DND-41 (cell line): ENCODE measurements at regions not wholly inside any gene's neighbourhood (a gene's known extent, or its start where the extent isn't known, plus 50 kb on each side); places are given as distances from the start of the nearest gene placed in this dataset.

ENCODE experiments used
- ATAC-seq: fragments of 200-7000 bp; cut with Tn5 transposase; 3 replicates; pipeline ENCODE4 v1.9.1; 2021; ENCODE audit warnings: low read depth; ENCODE audit not compliant: insufficient read depth
- DNase-seq: peaks from one replicate; pipeline ENCODE4 v3.0.0-alpha.2; 2020
- H2AFZ ChIP-seq: 2 replicates; pipeline ENCODE4 v1.6.0; 2012; ENCODE audit warnings: low read depth, low read length
- H3K27ac ChIP-seq: 2 replicates; pipeline ENCODE4 v1.5.1; 2012; ENCODE audit warnings: low read length, inconsistent platforms
- H3K27me3 ChIP-seq: fragments of 200-600 bp; sonication (generic); 2 replicates; pipeline ENCODE4 v1.6.0; 2012; ENCODE audit warnings: low read length, mild to moderate bottlenecking, inconsistent platforms; ENCODE audit not compliant: insufficient read depth, poor library complexity
- H3K36me3 ChIP-seq: 2 replicates; pipeline ENCODE4 v1.5.1; 2012; ENCODE audit warnings: low read length, inconsistent platforms; ENCODE audit not compliant: insufficient read depth
- H3K4me1 ChIP-seq: 2 replicates; pipeline ENCODE4 v1.5.1; 2012; ENCODE audit warnings: mild to moderate bottlenecking, low read length; ENCODE audit not compliant: insufficient read depth
- H3K4me2 ChIP-seq: 2 replicates; pipeline ENCODE4 v1.6.0; 2012; ENCODE audit warnings: mild to moderate bottlenecking, moderate library complexity, low read length, inconsistent platforms; ENCODE audit not compliant: insufficient read depth
- H3K4me3 ChIP-seq, 2 experiments: fragments of 200-600 bp in 1 of 2; shearing (Covaris generic) in 1 of 2; 2 replicates each; pipeline ENCODE4 v1.5.1; 2012 to 2016; ENCODE audit warnings: inconsistent platforms in 2 of 2, low read length in 2 of 2, mild to moderate bottlenecking in 2 of 2, low read depth in 1 of 2, moderate library complexity in 1 of 2
- H3K79me2 ChIP-seq: 2 replicates; pipeline ENCODE4 v1.6.0; 2012; ENCODE audit warnings: low read length, inconsistent platforms; ENCODE audit not compliant: insufficient read depth
- H3K9ac ChIP-seq: 2 replicates; pipeline ENCODE4 v1.6.0; 2012; ENCODE audit warnings: low read depth, mild to moderate bottlenecking, inconsistent platforms, low read length, moderate library complexity
- H3K9me3 ChIP-seq: 2 replicates; pipeline ENCODE4 v1.5.1; 2012; ENCODE audit warnings: low read length, moderate library complexity, mild to moderate bottlenecking, inconsistent platforms; ENCODE audit not compliant: insufficient read depth, severe bottlenecking
- H4K20me1 ChIP-seq: 2 replicates; pipeline ENCODE4 v1.6.0; 2012; ENCODE audit warnings: low read length; ENCODE audit not compliant: insufficient read depth
- CTCF ChIP-seq: IDR thresholded peaks from 2 replicates; pipeline ENCODE4 v1.5.1; 2012; ENCODE audit warnings: borderline replicate concordance, low read length, moderate library complexity, mild to moderate bottlenecking; ENCODE audit not compliant: poor library complexity, severe bottlenecking; ENCODE audit errors: extremely low read depth
- EZH2 ChIP-seq: IDR thresholded peaks from 3 replicates; pipeline ENCODE4 v1.6.1; 2012; ENCODE audit warnings: borderline replicate concordance, low read depth, mild to moderate bottlenecking, moderate library complexity, low read length, inconsistent platforms; ENCODE audit not compliant: severe bottlenecking

DNA sequence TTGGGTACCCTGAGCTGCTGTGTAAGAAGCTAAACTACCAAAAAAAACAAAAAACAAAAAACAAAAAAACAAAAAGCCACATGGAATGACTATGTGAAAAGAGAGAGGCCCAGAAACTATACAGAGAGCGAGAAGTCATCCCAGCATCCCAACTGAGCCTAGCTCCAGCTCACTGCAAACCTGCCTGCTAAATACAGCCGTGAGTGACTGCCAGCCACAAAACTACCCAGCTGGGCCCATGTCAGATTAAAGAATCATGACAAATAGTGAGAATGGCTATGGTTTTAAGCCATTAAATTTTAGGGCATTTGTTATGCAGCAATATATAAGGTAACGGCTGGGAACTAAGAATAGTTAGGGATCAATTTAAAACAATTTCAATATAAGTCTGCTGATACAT, 335.1 kb upstream of the PDE4D start:
- DNase-seq (no peak), ATAC-seq (no peak)
- no peaks in the 10 kb centered on the region for H3K36me3 ChIP-seq
- H3K9ac ChIP-seq: no peak overlapping the region
- no peak overlapping the region for H3K4me2 ChIP-seq
- H3K4me1 ChIP-seq: no peaks in the 10 kb centered on the region
- no peak for TF ChIP-seq EZH2
- no peak for TF ChIP-seq CTCF
- no peaks in the 10 kb centered on the region for H3K79me2 ChIP-seq
- no peak overlapping the region for H3K4me3 ChIP-seq
- H3K9me3 ChIP-seq: no peaks in the 10 kb centered on the region
- no peaks in the 10 kb centered on the region for H3K27me3 ChIP-seq
- H4K20me1 ChIP-seq: no peaks in the 10 kb centered on the region
- no peak overlapping the region for H2AFZ ChIP-seq
- H3K27ac ChIP-seq: no peak overlapping the region

GRCh38 chr5:60226128-60226527, 332.6 kb upstream of the PDE4D start:
- Histone ChIP-seq H3K4me2 (no peak overlapping the region), H4K20me1 (no peaks in the 10 kb centered on the region), H3K79me2 (no peaks in the 10 kb centered on the region), H3K27me3 (no peaks in the 10 kb centered on the region), H3K27ac (no peak overlapping the region), H3K9ac (no peak overlapping the region), H3K4me1 (no peaks in the 10 kb centered on the region), H3K4me3 (no peak overlapping the region), H3K9me3 (no peaks in the 10 kb centered on the region), H3K36me3 (no peaks in the 10 kb centered on the region), H2AFZ (no peak overlapping the region)
- no peak for TF ChIP-seq EZH2
- TF ChIP-seq CTCF: no peak
- no peak for DNase-seq
- no peak for ATAC-seq

GRCh38 chr5:60223342-60223741, 329.8 kb upstream of the PDE4D start:
- TF ChIP-seq EZH2: no peak
- TF ChIP-seq CTCF: no peak
- Histone ChIP-seq H3K27me3 (no peaks in the 10 kb centered on the region), H3K9me3 (no peaks in the 10 kb centered on the region), H3K4me2 (no peak overlapping the region), H3K4me1 (no peaks in the 10 kb centered on the region), H3K9ac (no peak overlapping the region), H3K36me3 (no peaks in the 10 kb centered on the region), H3K4me3 (no peak overlapping the region), H3K27ac (no peak overlapping the region), H4K20me1 (no peaks in the 10 kb centered on the region), H2AFZ (no peak overlapping the region), H3K79me2 (no peaks in the 10 kb centered on the region)
- DNase-seq (no peak), ATAC-seq (no peak)

- DNase-seq (no peak), ATAC-seq (no peak)
- no peaks in the 10 kb centered on the region for H4K20me1 ChIP-seq
- no peaks in the 10 kb centered on the region for H3K27me3 ChIP-seq
- no peak overlapping the region for H3K27ac ChIP-seq
- no peak overlapping the region for H2AFZ ChIP-seq
- no peaks in the 10 kb centered on the region for H3K36me3 ChIP-seq
- H3K9me3 ChIP-seq: no peaks in the 10 kb centered on the region
- H3K4me1 ChIP-seq: no peaks in the 10 kb centered on the region
- no peaks in the 10 kb centered on the region for H3K79me2 ChIP-seq
- TF ChIP-seq EZH2 (no peak), CTCF (no peak)
- no peak overlapping the region for H3K4me2 ChIP-seq
- no peak overlapping the region for H3K4me3 ChIP-seq
- no peak overlapping the region for H3K9ac ChIP-seq
Observed at GRCh38 chr5:60219921-60220320, 326.4 kb upstream of the PDE4D start.
